ENCODE measurements at regions not wholly inside any gene's neighbourhood (a gene's known extent, or its start where the extent isn't known, plus 50 kb on each side); places are given as distances from the start of the nearest gene placed in this dataset.
"Not testable (repeated sequence)": the region's sequence is repeated elsewhere in the genome, so short reads cannot be mapped to it uniquely, and the experiment has no call there.

- no peak overlapping the region for H3K4me3 ChIP-seq (ENCODE audit: low read length)
- no peak for DNase-seq (ENCODE audit: low read depth, low spot score)
Observed at GRCh38 chr3:110391640-110392395, 679.8 kb upstream of the NECTIN3 start.

GRCh38 chr3:110393941-110394340, 677.7 kb upstream of the NECTIN3 start:
- no peak for DNase-seq (ENCODE audit: low read depth, low spot score)
- H3K4me3 ChIP-seq (ENCODE audit: low read length) = no peak overlapping the region

DNA sequence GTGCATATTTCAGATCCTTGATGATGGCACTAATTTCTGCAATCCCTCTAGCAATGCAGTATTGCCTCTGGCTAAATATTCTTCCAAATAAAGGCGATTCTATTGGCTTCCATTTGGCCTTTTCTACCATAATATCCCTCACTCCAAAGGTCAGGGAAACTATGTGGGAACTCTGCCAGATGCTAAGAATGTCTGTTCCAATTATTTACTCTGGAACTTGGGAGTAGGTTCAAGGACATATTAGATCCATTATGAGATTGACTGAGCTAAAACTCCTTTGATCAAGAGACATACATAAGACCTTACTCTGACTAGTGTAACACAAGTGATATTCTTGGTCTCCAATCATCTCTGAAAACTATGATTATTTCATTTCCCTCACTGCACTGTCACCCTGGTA, 674.5 kb upstream of the NECTIN3 start:
- no peak for DNase-seq (ENCODE audit: low read depth, low spot score)
- H3K4me3 ChIP-seq (ENCODE audit: low read length) = no peak overlapping the region

DNA sequence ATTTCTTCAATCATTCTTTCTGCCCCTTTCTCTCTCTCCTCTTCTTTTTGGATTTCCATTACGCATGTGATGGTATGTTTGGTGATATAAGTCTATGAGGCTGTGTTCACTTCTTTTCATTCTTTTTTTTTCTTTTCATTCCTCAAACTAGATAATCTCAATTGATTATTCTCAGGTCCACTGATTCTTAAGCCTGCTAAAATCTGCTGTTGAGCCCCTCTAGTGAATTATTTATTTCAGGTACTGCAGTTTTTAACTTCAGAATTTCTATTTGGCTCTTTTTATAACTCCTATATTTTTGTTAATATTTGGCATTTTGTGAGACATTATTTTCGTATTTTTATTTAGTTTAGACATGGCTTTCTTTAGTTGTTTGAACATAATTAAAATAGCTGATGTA, 671.3 kb upstream of the NECTIN3 start:
- H3K4me3 ChIP-seq (ENCODE audit: low read length) = no peak overlapping the region
- DNase-seq (ENCODE audit: low read depth, low spot score) = no peak

- DNase-seq (ENCODE audit: low read depth, low spot score) = no peak
- H3K4me3 ChIP-seq (ENCODE audit: low read length) = no peak overlapping the region
Observed at GRCh38 chr3:110405830-110406585, 665.6 kb upstream of the NECTIN3 start.

- no peak for DNase-seq (ENCODE audit: low read depth, low spot score)
- H3K4me3 ChIP-seq (ENCODE audit: low read length) = no peak overlapping the region
Observed at GRCh38 chr3:110413266-110413665, 658.4 kb upstream of the NECTIN3 start.

DNA sequence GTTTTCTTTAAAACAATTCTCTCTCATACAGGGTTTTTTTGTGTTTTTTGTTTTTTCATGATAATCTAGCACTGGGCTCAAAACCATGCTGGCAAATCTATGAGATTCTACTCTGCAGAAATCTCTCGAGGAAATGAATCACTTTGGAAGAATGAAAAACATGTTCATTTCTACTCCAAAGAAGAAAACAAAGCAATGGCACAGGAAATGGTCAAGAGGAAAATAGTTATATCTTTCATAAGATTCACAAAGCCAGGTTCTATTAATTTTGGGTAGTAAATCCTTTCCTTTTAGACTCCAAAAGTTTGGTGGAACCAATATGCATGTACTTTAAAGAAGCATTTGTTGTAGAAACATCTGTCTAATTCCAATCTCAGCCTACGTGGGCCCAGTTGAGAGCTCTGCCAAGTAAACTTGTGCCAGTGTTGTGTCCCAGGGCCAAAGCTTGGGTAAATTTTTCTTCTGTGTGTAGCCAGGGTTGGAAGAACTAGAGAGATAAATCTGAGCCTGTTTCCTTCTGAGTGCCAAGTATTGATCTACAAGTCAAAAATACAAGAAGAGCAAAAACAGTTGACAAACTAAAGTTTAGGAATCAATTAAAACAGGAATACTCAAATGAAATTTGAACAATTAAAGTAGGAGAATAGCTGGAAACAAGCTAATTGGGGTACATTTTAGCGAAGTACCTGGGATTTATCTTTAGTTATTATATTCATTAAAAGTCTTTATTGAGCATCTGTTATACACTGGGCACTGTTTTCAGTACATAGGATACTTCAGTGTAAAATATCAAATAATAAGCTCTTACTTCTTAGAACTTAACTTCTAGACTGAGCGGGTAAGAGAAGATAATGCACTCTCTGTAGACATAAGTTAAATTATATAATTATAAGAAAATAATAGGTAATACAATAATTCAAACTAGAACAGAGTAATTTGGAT, 657.5 kb upstream of the NECTIN3 start:
- DNase-seq (ENCODE audit: low read depth, low spot score) = no peak
- H3K4me3 ChIP-seq (ENCODE audit: low read length) = no peak overlapping the region

DNA sequence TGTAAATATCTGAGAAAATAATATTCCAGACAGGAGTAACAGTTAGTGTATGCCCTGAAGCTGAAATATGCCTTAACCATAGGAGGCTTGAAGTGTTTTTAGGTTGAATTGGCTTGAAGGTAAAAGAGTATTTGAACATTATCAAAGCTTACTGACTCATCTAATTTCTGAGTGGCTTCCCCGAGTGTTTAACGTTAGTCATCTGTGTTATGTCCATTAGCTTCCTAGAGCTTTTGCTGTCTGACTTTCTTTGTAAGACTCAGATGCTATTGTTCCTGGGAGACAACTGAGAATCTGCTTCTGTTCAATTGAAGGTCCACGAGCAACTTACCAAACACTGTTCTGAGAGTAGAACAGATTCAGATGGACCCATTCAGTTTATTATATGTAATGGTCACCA, 656.8 kb upstream of the NECTIN3 start:
- DNase-seq (ENCODE audit: low read depth, low spot score) = no peak
- H3K4me3 ChIP-seq (ENCODE audit: low read length) = no peak overlapping the region

- H3K4me3 ChIP-seq (ENCODE audit: low read length) = no peak overlapping the region
- peak; percentile 5 for DNase-seq (ENCODE audit: low read depth, low spot score)
Observed at GRCh38 chr3:110419096-110419495, 652.5 kb upstream of the NECTIN3 start.

- DNase-seq (ENCODE audit: low read depth, low spot score) = no peak
- no peak overlapping the region for H3K4me3 ChIP-seq (ENCODE audit: low read length)
Observed at GRCh38 chr3:110419601-110420000, 652.0 kb upstream of the NECTIN3 start.

- no peak overlapping the region for H3K4me3 ChIP-seq (ENCODE audit: low read length)
- no peak for DNase-seq (ENCODE audit: low read depth, low spot score)
Observed at GRCh38 chr3:110420158-110420641, 651.4 kb upstream of the NECTIN3 start.

DNA sequence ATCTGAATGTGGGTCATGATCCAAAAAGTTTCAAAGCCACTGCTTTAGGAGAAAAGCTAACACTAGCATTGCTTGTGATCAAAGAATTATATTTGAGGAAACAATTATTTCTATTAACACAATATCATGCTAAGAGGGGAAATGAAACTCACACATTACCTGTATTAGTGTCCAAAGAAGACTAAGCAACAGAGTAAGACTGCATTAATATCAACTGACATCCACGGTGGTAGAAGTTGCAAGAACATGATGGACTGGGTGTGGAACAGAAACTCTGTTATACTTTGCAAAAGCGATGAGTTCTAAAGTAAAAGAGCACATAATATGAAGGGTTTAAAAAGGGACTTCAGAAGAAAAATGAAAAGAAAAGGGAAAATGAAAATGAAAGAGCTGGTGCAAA, 648.3 kb upstream of the NECTIN3 start:
- no peak for DNase-seq (ENCODE audit: low read depth, low spot score)
- no peak overlapping the region for H3K4me3 ChIP-seq (ENCODE audit: low read length)

DNA sequence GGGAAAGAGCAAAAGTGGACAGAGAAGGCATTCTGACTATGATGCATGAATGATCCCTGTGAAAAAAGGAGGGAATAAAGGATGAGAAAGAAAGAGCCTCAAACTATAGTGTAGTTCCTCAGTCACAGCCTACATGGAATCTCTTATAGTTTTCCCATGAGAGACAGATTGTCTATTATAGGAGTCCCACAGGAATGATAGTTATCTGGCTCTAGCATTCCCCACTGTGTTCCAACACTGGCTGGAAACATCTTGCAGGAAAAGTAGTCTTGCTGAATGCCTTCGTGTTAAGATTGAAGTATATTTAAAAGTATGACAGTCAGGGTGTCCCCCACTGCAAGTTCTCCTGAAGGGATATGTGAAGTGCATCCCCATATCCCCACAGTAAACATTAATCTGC, 641.5 kb upstream of the NECTIN3 start:
- DNase-seq (ENCODE audit: low read depth, low spot score) = no peak
- no peak overlapping the region for H3K4me3 ChIP-seq (ENCODE audit: low read length)

- no peak for DNase-seq (ENCODE audit: low read depth, low spot score)
- H3K4me3 ChIP-seq (ENCODE audit: low read length) = no peak overlapping the region
Observed at GRCh38 chr3:110436209-110436608, 635.4 kb upstream of the NECTIN3 start.

DNA sequence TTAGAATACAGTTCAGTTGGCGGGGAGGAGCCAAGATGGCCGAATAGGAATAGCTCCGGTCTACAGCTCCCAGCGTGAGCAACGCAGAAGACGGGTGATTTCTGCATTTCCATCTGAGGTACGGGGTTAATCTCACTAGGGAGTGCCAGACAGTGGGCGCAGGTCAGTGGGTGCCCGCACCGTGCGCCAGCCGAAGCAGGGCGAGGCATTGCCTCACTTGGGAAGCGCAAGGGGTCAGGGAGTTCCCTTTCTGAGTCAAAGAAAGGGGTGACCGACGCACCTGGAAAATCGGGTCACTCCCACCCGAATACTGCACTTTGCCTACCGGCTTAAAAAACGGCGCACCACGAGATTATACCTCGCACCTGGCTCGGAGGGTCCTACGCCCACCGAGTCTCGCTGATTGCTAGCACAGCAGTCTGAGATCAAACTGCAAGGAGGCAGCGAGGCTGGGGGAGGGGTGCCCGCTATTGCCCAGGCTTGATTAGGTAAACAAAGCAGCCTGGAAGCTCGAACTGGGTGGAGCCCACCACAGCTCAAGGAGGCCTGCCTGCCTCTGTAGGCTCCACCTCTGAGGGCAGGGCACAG, 631.5 kb upstream of the NECTIN3 start:
- H3K4me3 ChIP-seq (ENCODE audit: low read length); DNase-seq (ENCODE audit: low read depth, low spot score): not testable (repeated sequence)

DNA sequence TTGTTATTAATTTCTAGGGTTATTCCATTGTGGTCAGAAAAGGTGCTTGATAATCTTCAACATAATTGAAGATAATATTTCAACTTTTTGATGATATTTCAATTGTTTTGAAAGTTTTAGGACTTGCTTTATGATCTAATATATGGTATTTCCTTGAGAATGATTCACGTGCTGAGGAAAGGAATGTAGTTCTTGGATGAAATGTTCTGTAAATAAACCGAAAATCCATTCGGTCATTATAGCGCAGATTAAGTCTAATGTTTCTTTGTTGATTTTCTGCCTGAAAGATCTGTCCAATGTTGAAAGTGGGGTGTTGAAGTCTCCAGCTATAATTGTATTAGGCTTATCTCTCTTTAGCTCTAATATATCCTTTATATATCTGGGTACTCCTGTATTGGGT, 617.5 kb upstream of the NECTIN3 start:
- DNase-seq (ENCODE audit: low read depth, low spot score) = no peak
- H3K4me3 ChIP-seq (ENCODE audit: low read length) = no peak overlapping the region

DNA sequence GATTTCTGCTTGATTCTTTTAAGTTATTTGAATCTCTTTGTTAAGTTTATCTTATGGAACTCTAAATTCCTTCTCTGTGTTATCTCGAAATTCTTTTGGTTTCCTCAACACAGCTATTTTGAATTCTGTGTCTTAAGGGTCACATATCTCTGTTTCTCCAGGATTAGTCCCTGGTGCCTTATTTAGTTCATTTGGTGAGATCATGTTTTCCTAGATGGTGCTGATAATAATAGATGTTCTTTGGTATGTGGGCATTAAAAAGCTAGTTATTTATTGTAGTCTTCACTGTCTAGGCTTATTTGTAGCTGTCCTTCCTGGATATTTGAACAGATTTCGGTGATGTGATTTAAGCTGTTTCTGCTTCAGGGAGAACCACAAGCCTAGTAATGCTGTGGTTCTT, 615.6 kb upstream of the NECTIN3 start:
- no peak for DNase-seq (ENCODE audit: low read depth, low spot score)
- no peak overlapping the region for H3K4me3 ChIP-seq (ENCODE audit: low read length)

DNA sequence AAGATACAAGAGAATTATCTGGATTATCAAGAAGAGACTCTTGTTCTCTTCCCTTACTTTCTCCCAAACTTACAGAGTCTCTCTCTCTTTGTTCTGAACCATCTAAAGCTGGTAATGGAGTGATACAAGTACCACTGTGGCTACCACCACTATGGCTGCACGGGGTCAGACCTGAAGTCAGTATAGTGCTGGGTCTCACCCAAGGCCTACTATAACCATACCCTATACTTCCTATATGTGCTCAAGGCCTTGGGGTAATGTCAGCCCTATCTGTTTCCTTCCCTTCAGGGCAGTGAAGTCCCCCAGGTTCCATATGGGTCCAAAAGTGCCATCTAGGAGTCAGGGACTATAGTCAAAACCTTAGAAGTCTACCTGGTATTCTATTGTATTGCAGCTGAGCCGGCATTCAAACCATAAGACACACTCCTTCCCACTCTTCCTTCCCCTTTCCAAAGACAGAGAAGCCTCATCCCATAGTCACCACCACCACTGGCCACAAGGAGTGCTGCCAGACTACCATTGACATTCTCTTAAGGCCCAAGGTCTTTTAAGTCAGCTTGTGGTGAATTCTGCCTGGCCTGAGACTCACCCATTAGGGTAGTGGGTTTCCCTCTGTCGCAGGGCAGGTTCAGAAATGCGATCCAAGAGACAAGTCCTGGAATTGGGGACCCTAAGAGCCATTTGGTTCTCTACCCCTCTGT, 615.0 kb upstream of the NECTIN3 start:
- H3K4me3 ChIP-seq (ENCODE audit: low read length) = no peak overlapping the region
- DNase-seq (ENCODE audit: low read depth, low spot score) = no peak

DNA sequence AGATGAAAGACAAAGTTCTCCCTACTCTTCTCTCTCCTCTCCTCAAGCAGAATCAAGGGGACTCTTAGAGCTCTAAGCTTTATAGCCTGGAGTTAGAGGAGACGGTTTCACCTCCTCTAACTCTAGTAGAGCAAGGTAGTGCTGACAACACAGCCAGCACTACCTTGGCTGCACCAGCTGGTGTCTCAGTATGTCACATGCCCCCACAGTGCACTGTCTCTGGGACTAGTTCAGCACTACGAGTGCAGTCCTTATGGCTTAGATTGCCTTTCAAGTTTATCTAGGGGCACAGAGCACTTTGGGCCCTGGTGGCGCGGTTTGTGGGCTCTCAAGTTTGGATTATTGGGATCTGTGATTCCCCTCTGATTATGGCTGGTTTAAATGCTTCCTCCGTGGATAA, 614.1 kb upstream of the NECTIN3 start:
- DNase-seq (ENCODE audit: low read depth, low spot score) = no peak
- no peak overlapping the region for H3K4me3 ChIP-seq (ENCODE audit: low read length)
